HG03439 (cell line): ENCODE measurements at regions not wholly inside any gene's neighbourhood (a gene's known extent, or its start where the extent isn't known, plus 50 kb on each side); places are given as distances from the start of the nearest gene placed in this dataset.
"Not testable (repeated sequence)": the region's sequence is repeated elsewhere in the genome, so short reads cannot be mapped to it uniquely, and the experiment has no call there.

Experiments used
- ATAC-seq: cut with Tn5 transposase; IDR thresholded peaks from one replicate; pipeline ENCODE4 v1.9.1; 2021; ENCODE audit warnings: mild to moderate bottlenecking, moderate library complexity; ENCODE audit not compliant: unreplicated experiment

GRCh38 chr4:43411226-43411625 lies 518.7 kb downstream of the GRXCR1 start:
- ATAC-seq, result no peak

- ATAC-seq, result no peak
Observed at GRCh38 chr4:43423276-43423675, 530.8 kb downstream of the GRXCR1 start.

DNA sequence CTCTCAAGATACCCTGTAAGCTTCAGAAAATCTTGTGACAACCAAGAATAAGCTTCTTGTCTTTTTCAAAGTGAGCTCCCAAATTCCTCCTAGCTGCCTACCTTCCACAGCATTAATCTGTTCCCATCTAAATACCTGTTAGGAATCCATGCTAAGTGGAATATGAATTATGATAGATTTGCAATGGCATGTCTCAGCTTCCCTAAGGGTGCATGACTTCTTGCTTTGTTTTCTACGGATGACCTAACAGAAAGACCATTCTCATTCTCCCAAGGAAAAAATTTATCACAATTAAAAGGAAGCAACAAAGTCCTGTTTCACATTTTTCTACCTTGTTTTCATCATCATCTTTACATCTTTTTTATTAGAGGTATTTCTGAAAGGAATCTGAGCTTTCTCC lies 532.7 kb downstream of the GRXCR1 start:
- ATAC-seq, result no peak

- ATAC-seq, result no peak
Observed at GRCh38 chr4:43435291-43435690, 542.8 kb downstream of the GRXCR1 start.

GRCh38 chr4:43452948-43453347 lies 560.4 kb downstream of the GRXCR1 start:
- no peak for ATAC-seq

DNA sequence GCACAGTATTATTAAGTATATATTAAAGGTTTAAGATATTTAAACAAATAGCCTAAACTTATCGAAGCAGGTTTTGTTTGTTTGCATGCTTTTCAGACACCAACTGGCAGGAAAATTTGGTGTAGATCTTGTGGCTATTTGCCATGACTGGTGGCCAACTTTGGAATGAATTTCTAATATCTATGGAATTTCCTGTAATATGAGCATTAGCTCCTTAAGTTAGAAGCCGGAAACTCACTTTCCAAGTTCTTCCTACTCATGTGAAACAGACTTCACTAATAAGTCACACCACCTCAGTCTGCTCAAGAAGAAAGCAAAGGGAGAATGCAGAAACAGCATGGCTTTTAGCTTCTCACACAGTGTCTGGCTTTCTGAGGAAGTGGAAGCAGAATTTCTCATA lies 563.9 kb downstream of the GRXCR1 start:
- ATAC-seq, result no peak

DNA sequence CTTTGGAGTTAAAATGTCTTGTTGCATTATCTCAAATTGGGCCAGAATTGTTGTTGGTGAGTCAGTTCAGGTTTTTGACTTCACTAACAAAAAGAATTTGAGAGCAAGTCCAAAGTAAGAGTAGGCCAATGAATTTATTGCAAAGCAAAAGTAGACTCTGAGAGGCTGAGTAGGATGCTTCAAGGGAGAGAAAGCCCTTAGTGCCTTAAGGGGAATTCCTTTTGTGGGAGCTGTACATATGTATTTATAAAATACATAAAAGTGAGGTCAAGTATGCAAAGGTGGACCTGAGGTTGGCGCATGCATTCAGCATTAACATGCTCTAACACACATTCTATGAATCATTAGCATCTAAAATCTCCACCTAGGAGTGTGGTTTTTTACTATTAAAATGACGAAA lies 565.4 kb downstream of the GRXCR1 start:
- no peak for ATAC-seq

GRCh38 chr4:43458293-43458692 lies 565.8 kb downstream of the GRXCR1 start:
- ATAC-seq, result no peak

GRCh38 chr4:43471950-43472349 lies 579.4 kb downstream of the GRXCR1 start:
- ATAC-seq, result no peak

DNA sequence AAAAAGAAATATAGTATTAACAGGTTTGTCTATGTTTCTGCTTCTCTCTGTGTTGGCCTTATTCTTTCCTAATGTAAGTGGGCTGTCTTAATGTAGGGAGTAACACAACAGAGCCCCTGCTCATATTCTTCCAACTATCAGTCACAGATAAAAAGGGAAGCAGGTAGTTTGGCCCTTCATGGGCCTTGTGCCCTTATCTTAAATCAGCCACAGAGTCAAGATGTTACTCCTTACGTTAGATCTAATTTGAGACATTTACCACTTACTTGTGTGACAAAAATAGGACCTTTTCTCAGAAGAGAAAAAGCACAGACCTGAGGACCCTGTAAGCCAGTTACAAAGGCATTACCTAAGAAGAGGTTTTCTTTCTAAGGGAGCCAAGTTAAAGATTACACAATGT lies 589.0 kb downstream of the GRXCR1 start:
- no peak for ATAC-seq

DNA sequence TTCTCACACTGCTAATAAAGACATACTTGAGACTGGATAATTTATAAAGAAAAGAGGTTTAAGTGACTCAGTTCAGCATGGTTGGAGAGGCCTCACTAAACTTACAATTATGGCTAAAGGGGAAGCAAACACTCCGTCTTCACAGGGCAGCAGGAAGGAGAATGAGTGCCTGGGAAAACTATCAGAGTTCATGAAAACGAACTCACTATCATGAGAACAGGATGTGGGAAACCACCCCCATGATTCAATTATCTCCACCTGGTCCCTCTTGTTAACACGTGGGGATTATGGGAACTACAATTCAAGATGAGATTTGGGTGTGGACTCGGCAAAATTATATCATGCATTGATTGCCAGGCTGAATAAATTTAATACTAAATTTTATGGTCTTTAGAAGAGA lies 592.7 kb downstream of the GRXCR1 start:
- no peak for ATAC-seq

DNA sequence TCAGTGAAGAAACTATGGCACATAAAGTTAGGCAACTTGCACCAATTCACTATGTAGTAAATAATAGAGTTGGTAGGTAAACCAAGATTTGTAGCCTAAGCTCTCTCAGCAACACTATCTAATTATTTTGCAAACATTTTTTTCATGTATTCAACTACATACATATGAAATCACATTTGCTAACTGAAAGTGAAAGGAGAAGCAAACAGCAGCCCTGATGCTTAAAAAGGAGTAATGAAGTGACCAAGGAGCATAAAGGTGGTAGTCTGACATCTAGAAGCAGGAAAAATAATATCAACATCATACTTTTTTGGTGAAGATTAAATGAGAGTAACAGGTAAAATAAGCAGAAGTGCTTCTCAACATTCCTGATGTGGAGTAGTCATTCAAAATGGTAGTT lies 603.7 kb downstream of the GRXCR1 start:
- ATAC-seq, result peak; percentile 67

- peak; percentile 16 for ATAC-seq
Observed at GRCh38 chr4:43496602-43497001, 604.1 kb downstream of the GRXCR1 start.

- not testable (repeated sequence) for ATAC-seq
Observed at GRCh38 chr4:43505823-43506222, 613.3 kb downstream of the GRXCR1 start.

GRCh38 chr4:43512253-43512652 lies 619.7 kb downstream of the GRXCR1 start:
- no peak for ATAC-seq

DNA sequence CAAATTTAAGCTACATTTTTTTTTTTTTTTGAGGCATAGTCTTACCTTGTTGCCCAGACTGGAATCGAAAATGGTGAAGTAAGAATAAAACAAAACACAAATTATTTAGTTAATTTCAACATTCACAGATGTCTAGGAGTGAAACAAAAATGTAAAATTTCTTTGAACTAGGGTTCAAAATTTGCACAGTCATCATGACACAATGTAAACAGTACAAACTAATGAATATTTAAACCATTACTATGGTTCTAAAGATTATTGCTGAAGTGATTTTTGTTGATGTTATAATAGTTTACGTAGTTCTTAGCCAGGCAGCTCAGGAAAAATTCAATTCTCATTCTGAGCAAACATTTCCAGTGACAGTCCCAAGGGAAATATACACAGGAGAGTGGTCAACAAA lies 633.1 kb downstream of the GRXCR1 start:
- no peak for ATAC-seq

DNA sequence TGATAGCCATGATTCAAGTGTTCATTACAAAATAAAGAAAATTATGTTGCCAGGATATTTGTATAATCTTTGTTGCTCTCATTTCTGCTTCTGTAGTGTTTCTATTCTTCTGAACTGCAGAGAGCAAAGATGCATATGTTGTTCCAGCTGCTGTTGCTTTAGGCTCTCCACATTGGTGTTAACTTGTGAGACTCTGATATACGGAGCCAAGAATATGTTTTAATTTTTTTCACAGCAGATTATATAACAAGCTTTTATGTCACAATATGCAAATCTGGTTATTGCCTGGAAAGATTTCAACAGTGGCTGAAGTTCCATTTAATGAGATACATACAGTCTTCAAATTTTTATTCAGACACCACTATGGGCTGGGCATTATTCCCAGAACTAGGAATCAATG lies 655.0 kb downstream of the GRXCR1 start:
- ATAC-seq, result no peak

DNA sequence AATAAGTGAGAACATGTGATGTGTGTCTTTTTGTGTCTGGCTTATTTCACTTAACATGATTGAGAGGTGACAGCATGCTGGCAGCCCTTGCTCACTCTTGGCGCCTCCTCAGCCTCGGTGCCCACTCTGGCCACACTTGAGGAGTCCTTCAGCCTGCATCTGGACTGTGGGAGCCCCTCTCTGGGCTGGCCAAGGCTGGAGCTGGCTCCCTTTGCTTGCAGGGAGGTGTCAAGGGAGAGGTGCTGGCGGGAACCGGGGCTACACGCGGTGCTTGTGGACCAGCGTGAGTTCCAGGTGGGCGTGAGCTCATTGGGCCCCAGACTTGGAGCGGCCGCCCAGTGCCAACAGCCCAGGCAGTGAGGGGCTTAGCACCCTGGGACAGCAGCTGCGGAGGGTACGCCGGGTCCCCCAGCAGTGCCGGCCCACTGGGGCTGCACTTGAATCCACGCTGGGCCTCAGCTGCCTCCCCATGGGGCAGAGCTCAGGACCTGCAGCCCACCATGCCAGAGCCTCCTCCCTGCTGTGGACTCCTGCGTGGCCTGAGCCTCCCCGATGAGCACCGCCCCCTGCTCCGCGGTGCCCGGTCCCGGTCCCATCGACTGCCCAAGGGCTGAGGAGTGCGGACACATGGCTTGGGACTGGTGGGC lies 658.6 kb downstream of the GRXCR1 start:
- ATAC-seq, result no peak

DNA sequence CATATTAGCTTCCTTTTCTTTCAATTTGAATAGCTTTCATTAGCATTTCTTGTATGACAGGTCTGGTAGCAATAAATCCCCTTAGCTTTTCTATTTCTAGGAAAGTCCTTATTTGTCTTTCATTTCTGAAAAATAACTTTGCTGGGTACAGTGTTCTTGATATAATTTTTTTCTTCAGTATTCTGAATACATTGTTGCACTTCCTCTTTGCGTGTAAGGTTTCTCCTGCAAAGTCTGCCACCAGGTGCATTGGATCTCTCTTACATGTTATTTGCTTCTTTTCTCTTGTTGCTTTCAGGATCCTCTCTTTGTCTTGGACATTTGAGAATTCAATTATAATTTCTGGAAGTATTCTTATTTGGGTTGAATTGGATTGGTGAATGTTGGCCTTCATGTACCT lies 663.7 kb downstream of the GRXCR1 start:
- ATAC-seq, result no peak

- no peak for ATAC-seq
Observed at GRCh38 chr4:43560047-43560446, 667.5 kb downstream of the GRXCR1 start.

DNA sequence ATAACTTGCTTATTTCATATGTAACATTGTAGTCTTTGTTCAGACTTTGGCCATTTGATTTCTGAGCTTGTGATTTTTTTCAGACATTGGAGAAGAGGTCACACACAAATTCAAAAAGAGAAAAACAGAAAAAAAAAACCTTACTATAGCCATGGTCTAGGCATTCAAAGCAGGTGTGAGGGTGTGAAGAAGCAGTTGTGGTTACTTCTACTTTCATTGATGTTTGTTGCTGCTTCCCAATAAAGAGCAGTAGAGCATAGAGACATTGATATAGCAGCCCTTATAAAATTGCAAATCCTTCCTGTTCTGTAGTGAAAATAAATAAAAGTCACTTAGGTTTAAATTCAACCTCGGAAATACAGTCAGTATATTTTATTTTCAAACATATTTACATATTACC lies 671.6 kb downstream of the GRXCR1 start:
- ATAC-seq, result no peak

DNA sequence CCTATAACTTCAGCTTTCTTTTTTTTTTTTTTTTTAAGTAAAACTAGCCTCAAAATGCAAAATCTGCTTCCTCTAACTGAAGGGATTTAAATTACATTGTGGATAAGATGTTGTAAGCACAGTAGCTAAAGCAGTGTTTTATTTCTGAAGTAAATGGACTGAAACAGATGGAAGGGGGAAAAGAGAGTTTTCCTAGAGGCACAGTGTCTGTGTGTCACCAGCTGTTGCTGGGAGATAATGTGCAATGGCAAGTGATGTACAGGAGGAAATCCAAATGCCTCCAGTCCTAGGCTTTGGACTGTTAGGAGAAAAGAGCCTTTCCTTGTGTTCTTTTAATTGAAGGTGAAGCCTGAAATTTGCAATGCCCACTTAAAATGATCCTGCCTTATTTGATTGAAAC lies 672.1 kb downstream of the GRXCR1 start:
- ATAC-seq, result no peak

GRCh38 chr4:43567644-43568043 lies 675.1 kb downstream of the GRXCR1 start:
- ATAC-seq, result no peak
